Adrenal gland (tissue), 9 donors: ENCODE measurements at regions not wholly inside any gene's neighbourhood (a gene's known extent, or its start where the extent isn't known, plus 50 kb on each side); places are given as distances from the start of the nearest gene placed in this dataset.

Source experiments
- DNase-seq, 7 donors: peaks; one replicate each; pipeline ENCODE4 v3.0.0-alpha.2; 2019 to 2020
- H3K27ac ChIP-seq, 5 donors: fragments of 200-600 bp; sonication (generic) in 4 of 5; 1 replicate in 3 of 5; 2 replicates in 2 of 5; pipeline versions ENCODE4 v1.5.1 to v1.8.0; 2016 to 2020; ENCODE audit warnings: mild to moderate bottlenecking in 1 of 5
- H3K27me3 ChIP-seq: fragments of 200-600 bp; 2 replicates; pipeline ENCODE4 v1.8.0; 2021
- H3K36me3 ChIP-seq, 2 donors: fragments of 200-600 bp; replicated peaks in 1 of 2; 1 replicate in 1 of 2; 2 replicates in 1 of 2; pipeline versions ENCODE4 v1.5.1 to v1.8.0; 2018 to 2022
- H3K4me1 ChIP-seq, 2 donors: fragments of 200-600 bp; replicated peaks in 1 of 2; 1 replicate in 1 of 2; 2 replicates in 1 of 2; pipeline versions ENCODE4 v1.5.1 to v1.8.0; 2018 to 2021
- H3K4me3 ChIP-seq, 4 donors: fragments of 200-600 bp; sonication (generic) in 3 of 4; one replicate each; pipeline ENCODE4 v1.5.1; 2016 to 2018
- H3K9me3 ChIP-seq, 3 donors: fragments of 200-600 bp; sonication (generic) in 1 of 3; replicated peaks in 1 of 3; 1 replicate in 2 of 3; 2 replicates in 1 of 3; pipeline versions ENCODE4 v1.5.1 to v1.8.0; 2016 to 2021
- CTCF ChIP-seq, 6 experiments: fragments of 450-650 bp in 4 of 6; fragments of 200-600 bp in 2 of 6; sonication (generic) in 1 of 6; IDR thresholded peaks; 1 replicate in 5 of 6; 2 replicates in 1 of 6; pipeline versions ENCODE4 v1.5.1 to v1.8.0; 2016 to 2021; ENCODE audit warnings: antibody characterized with exemption in 6 of 6, mild to moderate bottlenecking in 2 of 6, moderate library complexity in 1 of 6
- POLR2A ChIP-seq, 2 donors: fragments of 450-650 bp; IDR thresholded peaks; one replicate each; pipeline ENCODE4 v1.6.1; 2017; ENCODE audit warnings: antibody characterized with exemption in 2 of 2, mild to moderate bottlenecking in 2 of 2, moderate library complexity in 1 of 2
- WGBS, 4 donors: extraction: QIAGEN DNeasy Blood & Tissue Kit in 2 of 4; methylation state at CpG; one replicate each; pipeline versions ENCODE4 v1.1.5 to v1.1.7; 2013 to 2017; 5-methylcytosine and 5-hydroxymethylcytosine counted together
- intact Hi-C, 2 donors: fragments of 100-400 bp; cut with DNase I; formaldehyde crosslinking; loops; one replicate each; pipeline versions ENCODE4 v1.14.1 to v1.15.0; 2022 to 2023
- donor health status: healthy with polysubstance abuse.
- donor health status: Bipolar disorder and iron deficiency.
- donor health status: DM: yes; HTN: yes; CAD: no.
- donor health status: DM: no; HTN: no; CAD: no.
- donor health status: DM: no; HTN: no; CAD: no.

GRCh38 chr3:42033741-42034140, 57.4 kb upstream of the TRAK1 start:
- Histone ChIP-seq H3K4me1 (peaks cover 41 to 52% of the 10 kb centered on the region in 2 donors), H3K27me3 (no peaks in the 10 kb centered on the region), H3K36me3 (no peaks in the 10 kb centered on the region), H3K9me3 (no peaks in the 10 kb centered on the region), H3K27ac (peak overlapping the region in 3 of 5 donors; percentile 80 to 91 (median 89)), H3K4me3 (no peak overlapping the region)
- intact Hi-C loops = no loop called here
- peak in 2 of 7 donors; percentile 13 to 16 for DNase-seq
- WGBS, 4 donors = 81 to 88% (median 87%) methylated on average over 2 of the region's 2 CpGs
- TF ChIP-seq POLR2A (IDR thresholded peaks at IDR 0.05) = no peak
- no peak for TF ChIP-seq CTCF (IDR thresholded peaks at IDR 0.05)

- peaks cover 41 to 52% of the 10 kb centered on the region in 2 donors for H3K4me1 ChIP-seq
Measured at GRCh38 chr3:42032693-42033349, 58.3 kb upstream of the TRAK1 start.

GRCh38 chr3:42031808-42032480, 59.2 kb upstream of the TRAK1 start:
- DNase-seq = peak in 2 of 7 donors; percentile 17 to 54
- intact Hi-C loops = no loop called here
- Histone ChIP-seq H3K27ac (peak overlapping the region in 4 of 5 donors; percentile 30 to 91 (median 84)), H3K4me3 (no peak overlapping the region), H3K27me3 (no peaks in the 10 kb centered on the region), H3K9me3 (no peaks in the 10 kb centered on the region), H3K4me1 (peaks cover 37 to 52% of the 10 kb centered on the region in 2 donors), H3K36me3 (no peaks in the 10 kb centered on the region)
- no peak for TF ChIP-seq POLR2A (IDR thresholded peaks at IDR 0.05)
- no peak for TF ChIP-seq CTCF (IDR thresholded peaks at IDR 0.05)
- 54 to 62% (median 56%) methylated on average over 7 to 8 of the region's 8 CpGs for WGBS, 4 donors

More at GRCh38 chr3:42032693-42033349, 58.3 kb upstream of the TRAK1 start:
- Histone ChIP-seq H3K27ac (peak overlapping the region; percentile 49 to 91 (median 80)), H3K36me3 (no peaks in the 10 kb centered on the region), H3K9me3 (no peaks in the 10 kb centered on the region), H3K27me3 (no peaks in the 10 kb centered on the region), H3K4me3 (no peak overlapping the region)
- 27 to 44% (median 43%) methylated on average over 15 of the region's 15 CpGs for WGBS, 4 donors
- intact Hi-C loops = no loop called here
- peak; percentile 82 to 96 (median 93) for DNase-seq
- TF ChIP-seq CTCF (IDR thresholded peaks at IDR 0.05) (no peak), POLR2A (IDR thresholded peaks at IDR 0.05) (peak in 1 of 2 donors; percentile 60)

GRCh38 chr3:42028474-42028873, 62.7 kb upstream of the TRAK1 start:
- no peak overlapping the region for H3K27ac ChIP-seq
- no peak for TF ChIP-seq CTCF (IDR thresholded peaks at IDR 0.05)
- no peak for TF ChIP-seq POLR2A (IDR thresholded peaks at IDR 0.05)
- DNase-seq = peak in 2 of 7 donors; percentile 4 to 18
- intact Hi-C loops = no loop called here
- H3K9me3 ChIP-seq = no peaks in the 10 kb centered on the region
- H3K4me3 ChIP-seq = no peak overlapping the region
- H3K4me1 ChIP-seq = peaks cover 42 to 54% of the 10 kb centered on the region in 2 donors
- no peaks in the 10 kb centered on the region for H3K36me3 ChIP-seq
- H3K27me3 ChIP-seq = no peaks in the 10 kb centered on the region
- WGBS, 4 donors = 83 to 88% (median 86%) methylated on average over 2 of the region's 2 CpGs
